ENCODE measurements at regions not wholly inside any gene's neighbourhood (a gene's known extent, or its start where the extent isn't known, plus 50 kb on each side); places are given as distances from the start of the nearest gene placed in this dataset.

- TF ChIP-seq CTCF (IDR thresholded peaks at IDR 0.05; ENCODE audit: poor library complexity, severe bottlenecking) (no peak), EP300 (conservative IDR thresholded peaks at IDR 0.05; ENCODE audit: poor library complexity, severe bottlenecking) (no peak), SMC3 (conservative IDR thresholded peaks at IDR 0.05; ENCODE audit: poor library complexity) (no peak), EZH2 (IDR thresholded peaks at IDR 0.05; ENCODE audit: borderline replicate concordance, insufficient read depth, low read length, poor library complexity, severe bottlenecking) (no peak)
Measured at GRCh38 chr6:17193106-17193775, 87.9 kb upstream of the RBM24 start.
